BJ (cell line): ENCODE measurements at regions not wholly inside any gene's neighbourhood (a gene's known extent, or its start where the extent isn't known, plus 50 kb on each side); places are given as distances from the start of the nearest gene placed in this dataset.

Experiments used
- CTCF ChIA-PET: fragments of 350-600 bp; formaldehyde crosslinking; extraction: SDS; loops from one replicate; lab custom pipeline; 2021; ENCODE audit warnings: antibody characterized with exemption, inconsistent platforms; lab: Yijun Ruan, JAX
- POLR2A ChIA-PET: fragments of 300-600 bp; sonication (Branson Sonifier 250); formaldehyde crosslinking; extraction: SDS; loops from one replicate; lab custom pipeline; 2021; ENCODE audit warnings: antibody characterized with exemption; lab: Charles Lee
- DNase-seq: peaks from one replicate; pipeline ENCODE4 v3.0.0-alpha.2; 2011; ENCODE audit warnings: low read depth
- H3K27me3 ChIP-seq: 2 replicates; pipeline ENCODE4 v1.6.0; 2011; ENCODE audit warnings: low read length; ENCODE audit not compliant: control insufficient read depth, insufficient read depth
- H3K36me3 ChIP-seq: 2 replicates; pipeline ENCODE4 v1.5.1; 2011; ENCODE audit warnings: low read length; ENCODE audit not compliant: control insufficient read depth, insufficient read depth
- H3K4me3 ChIP-seq: 2 replicates; pipeline ENCODE4 v1.5.1; 2011; ENCODE audit warnings: low read depth, mild to moderate bottlenecking, control low read depth, low read length
- CTCF ChIP-seq: IDR thresholded peaks from 2 replicates; pipeline ENCODE4 v1.5.1; 2011; ENCODE audit warnings: low read depth, mild to moderate bottlenecking, control low read depth, inconsistent platforms, low read length, moderate library complexity; ENCODE audit not compliant: insufficient read depth

GRCh38 chr17:71431146-71431545 lies 689.7 kb upstream of the SOX9 start:
- no peaks in the 10 kb centered on the region for H3K27me3 ChIP-seq
- H3K36me3 ChIP-seq, result no peaks in the 10 kb centered on the region
- H3K4me3 ChIP-seq, result no peak overlapping the region
- DNase-seq, result no peak
- CTCF ChIA-PET, result no interaction called here
- TF ChIP-seq CTCF, result no peak
- POLR2A ChIA-PET, result no interaction called here

GRCh38 chr17:71432378-71433315 lies 688.2 kb upstream of the SOX9 start:
- CTCF ChIA-PET, result interaction anchor here (0.6 kb wide), 1 partner anchor 89 kb away, joined by 3 read pairs; no protein-coding TSS in a partner anchor
- H3K27me3 ChIP-seq, result no peaks in the 10 kb centered on the region

GRCh38 chr17:71434716-71435115 lies 686.1 kb upstream of the SOX9 start:
- no peaks in the 10 kb centered on the region for H3K27me3 ChIP-seq

More at GRCh38 chr17:71432378-71433315, 688.2 kb upstream of the SOX9 start:
- Histone ChIP-seq H3K36me3 (no peaks in the 10 kb centered on the region), H3K4me3 (no peak overlapping the region)
- DNase-seq, result no peak
- POLR2A ChIA-PET, result no interaction called here
- no peak for TF ChIP-seq CTCF

GRCh38 chr17:71436479-71436878 lies 684.3 kb upstream of the SOX9 start:
- ChIA-PET CTCF (interaction anchor here (1.8 kb wide), 1 partner anchor 16 kb away, joined by 4 read pairs; no protein-coding TSS in a partner anchor), POLR2A (no interaction called here)

More at GRCh38 chr17:71434716-71435115, 686.1 kb upstream of the SOX9 start:
- ChIA-PET POLR2A (interaction anchor here (0.6 to 0.7 kb wide), 2 partner anchors 36 to 610 kb away, joined by 6 to 19 read pairs; no protein-coding TSS in a partner anchor), CTCF (interaction anchor here (0.8 to 1.2 kb wide), 2 partner anchors 57 to 1577 kb away, joined by 4 read pairs; no protein-coding TSS in a partner anchor)
- DNase-seq, result no peak
- no peak for TF ChIP-seq CTCF
- Histone ChIP-seq H3K36me3 (no peaks in the 10 kb centered on the region), H3K4me3 (no peak overlapping the region)

More at GRCh38 chr17:71436479-71436878, 684.3 kb upstream of the SOX9 start:
- DNase-seq, result no peak
- H3K36me3 ChIP-seq, result no peaks in the 10 kb centered on the region
- TF ChIP-seq CTCF, result no peak
- H3K27me3 ChIP-seq, result no peaks in the 10 kb centered on the region
- no peak overlapping the region for H3K4me3 ChIP-seq
